ENCODE measurements at regions not wholly inside any gene's neighbourhood (a gene's known extent, or its start where the extent isn't known, plus 50 kb on each side); places are given as distances from the start of the nearest gene placed in this dataset.

GRCh38 chr15:61621865-61622264 is 392.8 kb upstream of the RORA start:
- TF ChIP-seq RCOR1 (conservative IDR thresholded peaks at IDR 0.05; ENCODE audit: low read depth, low read length) (no peak), NR2C1 (IDR thresholded peaks at IDR 0.05) (no peak), ETV6 (conservative IDR thresholded peaks at IDR 0.05 in 1 of 2, IDR thresholded peaks at IDR 0.05 in 1 of 2; ENCODE audit: borderline replicate concordance in 1 of 2, low read depth in 1 of 2) (no peak), SRF (IDR thresholded peaks at IDR 0.05; ENCODE audit: low read depth in 2 of 2, low read length in 2 of 2) (no peak), MEF2A (IDR thresholded peaks at IDR 0.05; ENCODE audit: insufficient read depth, low read depth, low read length) (no peak), MYB (IDR thresholded peaks at IDR 0.05; ENCODE audit: borderline replicate concordance, low read depth, low read length) (no peak), ESRRA (IDR thresholded peaks at IDR 0.05; ENCODE audit: low read length) (no peak), RUNX3 (IDR thresholded peaks at IDR 0.05; ENCODE audit: low read length) (no peak), PML (IDR thresholded peaks at IDR 0.05; ENCODE audit: low read length) (no peak), CUX1 (IDR thresholded peaks at IDR 0.05; ENCODE audit: insufficient replicate concordance, low read depth, low read length) (no peak), TARDBP (IDR thresholded peaks at IDR 0.05; ENCODE audit: borderline replicate concordance) (no peak), FOXM1 (IDR thresholded peaks at IDR 0.05; ENCODE audit: low read depth, low read length) (no peak), CBFB (IDR thresholded peaks at IDR 0.05; ENCODE audit: low read depth) (no peak), EZH2 (IDR thresholded peaks at IDR 0.05; ENCODE audit: borderline replicate concordance, control insufficient read depth, low read depth, low read length) (no peak), RAD51 (IDR thresholded peaks at IDR 0.05) (no peak), ZBED1 (IDR thresholded peaks at IDR 0.05; ENCODE audit: borderline replicate concordance) (no peak), CHD1 (IDR thresholded peaks at IDR 0.05; ENCODE audit: low read depth, low read length) (no peak), RB1 (IDR thresholded peaks at IDR 0.05; ENCODE audit: borderline replicate concordance) (no peak), GABPA (IDR thresholded peaks at IDR 0.05; ENCODE audit: low read depth) (no peak)
- Histone ChIP-seq H3K4me3 (no peak overlapping the region), H3K4me1 (ENCODE audit: control insufficient read depth, insufficient read depth, low read length) (no peaks in the 10 kb centered on the region), H2AFZ (ENCODE audit: control insufficient read depth, low read depth, low read length) (no peak overlapping the region), H3K9ac (ENCODE audit: control insufficient read depth, insufficient read depth, low read length) (no peak overlapping the region), H3K79me2 (ENCODE audit: control insufficient read depth, insufficient read depth, low read length) (no peaks in the 10 kb centered on the region), H3K27me3 (replicated peaks in 1 of 2; ENCODE audit: control insufficient read depth in 2 of 2, insufficient read depth in 2 of 2, low read length in 1 of 2) (no peaks in the 10 kb centered on the region), H3K36me3 (ENCODE audit: control insufficient read depth in 2 of 2, insufficient read depth in 2 of 2, low read length in 1 of 2) (no peaks in the 10 kb centered on the region), H4K20me1 (ENCODE audit: control insufficient read depth, insufficient read depth) (no peaks in the 10 kb centered on the region), H3K4me2 (ENCODE audit: control insufficient read depth, insufficient read depth) (no peak overlapping the region), H3K27ac (ENCODE audit: control insufficient read depth, insufficient read depth) (no peak overlapping the region), H3K9me3 (replicated peaks; ENCODE audit: control insufficient read depth, insufficient read depth, low read length) (no peaks in the 10 kb centered on the region)
- ChIA-PET CTCF (interaction anchor here (0.6 to 3.2 kb wide), 7 partner anchors 13 to 1262 kb away, joined by 3 to 17 read pairs (median 3); no protein-coding TSS in a partner anchor), SMC1A (ENCODE audit: uncharacterized antibody, unreplicated experiment) (interaction anchor here (0.5 to 1.2 kb wide), 3 partner anchors 8 to 1264 kb away, joined by 3 read pairs; no protein-coding TSS in a partner anchor), RAD21 (ENCODE audit: unreplicated experiment) (no interaction called here), POLR2A (interaction anchor here (0.5 kb wide), 1 partner anchor 19 kb away, joined by 3 read pairs; no protein-coding TSS in a partner anchor)
- DNase-seq (ENCODE audit: low read depth, low spot score), result no peak
- 41% methylated on average over 2 of the region's 2 CpGs for WGBS (ENCODE audit: insufficient coverage, insufficient replicate concordance, low lambda C conversion rate, missing lambda C conversion rate)
- no peak for FAIRE-seq
- intact Hi-C loops (cut with micrococcal nuclease; ENCODE audit: unreplicated experiment), result loop anchor here (10.0 kb wide), 1 partner anchor 427 kb away; no protein-coding TSS in a partner anchor
- BruUV-seq (replicated peaks), result no TSS peak
- in situ Hi-C loops (cut with MboI), result no loop called here
- ATAC-seq, result no peak
